ENCODE measurements at regions not wholly inside any gene's neighbourhood (a gene's known extent, or its start where the extent isn't known, plus 50 kb on each side); places are given as distances from the start of the nearest gene placed in this dataset.

GRCh38 chr4:62293551-62293950 is 1093.4 kb downstream of the ADGRL3 start:
- intact Hi-C loops (cut with DNase I), result no loop called here
- no peak for DNase-seq
- no peak overlapping the region for H3K27ac ChIP-seq
- WGBS, 3 donors, result 94% methylated on average over 2 of the region's 2 CpGs
- no peaks in the 10 kb centered on the region for H3K9me3 ChIP-seq
- no peaks in the 10 kb centered on the region for H3K36me3 ChIP-seq
- no peak for TF ChIP-seq EP300 (IDR thresholded peaks at IDR 0.05)
- no peak for TF ChIP-seq POLR2A (IDR thresholded peaks at IDR 0.05)
- no peak for TF ChIP-seq CTCF (IDR thresholded peaks at IDR 0.05)
- H3K4me1 ChIP-seq (ENCODE audit: insufficient read depth), result no peaks in the 10 kb centered on the region
- no peaks in the 10 kb centered on the region for H3K27me3 ChIP-seq
- H3K4me3 ChIP-seq, result no peak overlapping the region

- Histone ChIP-seq H3K9me3 (no peaks in the 10 kb centered on the region), H3K36me3 (no peaks in the 10 kb centered on the region), H3K27ac (no peak overlapping the region), H3K27me3 (no peaks in the 10 kb centered on the region), H3K4me3 (no peak overlapping the region), H3K4me1 (ENCODE audit: insufficient read depth) (no peaks in the 10 kb centered on the region)
- TF ChIP-seq CTCF (IDR thresholded peaks at IDR 0.05), result no peak
- no peak for TF ChIP-seq EP300 (IDR thresholded peaks at IDR 0.05)
- no peak for TF ChIP-seq POLR2A (IDR thresholded peaks at IDR 0.05)
- DNase-seq, result no peak
- WGBS, 3 donors, result 89 to 91% (median 89%) methylated on average over 14 of the region's 14 CpGs
- intact Hi-C loops (cut with DNase I), result no loop called here
Measured at GRCh38 chr4:62292911-62293310, 1092.8 kb downstream of the ADGRL3 start.

- Histone ChIP-seq H3K4me3 (no peak overlapping the region), H3K4me1 (ENCODE audit: insufficient read depth) (no peaks in the 10 kb centered on the region), H3K36me3 (no peaks in the 10 kb centered on the region), H3K9me3 (no peaks in the 10 kb centered on the region), H3K27ac (no peak overlapping the region), H3K27me3 (no peaks in the 10 kb centered on the region)
- no peak for DNase-seq
- 41 to 52% (median 42%) methylated on average over 3 of the region's 3 CpGs for WGBS, 3 donors
- TF ChIP-seq EP300 (IDR thresholded peaks at IDR 0.05) (no peak), POLR2A (IDR thresholded peaks at IDR 0.05) (no peak), CTCF (IDR thresholded peaks at IDR 0.05) (no peak)
- intact Hi-C loops (cut with DNase I), result no loop called here
Measured at GRCh38 chr4:62288808-62289541, 1088.8 kb downstream of the ADGRL3 start.

- no peak overlapping the region for H3K27ac ChIP-seq
- no peaks in the 10 kb centered on the region for H3K4me1 ChIP-seq (ENCODE audit: insufficient read depth)
- H3K27me3 ChIP-seq, result no peaks in the 10 kb centered on the region
- no peaks in the 10 kb centered on the region for H3K36me3 ChIP-seq
- H3K4me3 ChIP-seq, result no peak overlapping the region
- H3K9me3 ChIP-seq, result no peaks in the 10 kb centered on the region
- no peak for DNase-seq
- WGBS, 3 donors, result 66 to 80% (median 77%) methylated on average over 2 of the region's 2 CpGs
- intact Hi-C loops (cut with DNase I), result no loop called here
- no peak for TF ChIP-seq EP300 (IDR thresholded peaks at IDR 0.05)
- no peak for TF ChIP-seq CTCF (IDR thresholded peaks at IDR 0.05)
- no peak for TF ChIP-seq POLR2A (IDR thresholded peaks at IDR 0.05)
Measured at GRCh38 chr4:62285026-62285425, 1084.9 kb downstream of the ADGRL3 start.

All from ovary (tissue), 7 donors.